GM12872 (cell line): ENCODE measurements at regions not wholly inside any gene's neighbourhood (a gene's known extent, or its start where the extent isn't known, plus 50 kb on each side); places are given as distances from the start of the nearest gene placed in this dataset.

Source experiments
- CTCF ChIP-seq: IDR thresholded peaks from 3 replicates; pipeline ENCODE4 v1.5.1; 2011; ENCODE audit warnings: low read depth, mild to moderate bottlenecking, low read length, moderate library complexity; ENCODE audit not compliant: insufficient read depth

- TF ChIP-seq CTCF = no peak
These were observed 50.4 kb upstream of the KDR start for GRCh38 chr4:55175779-55176231.

GRCh38 chr4:55176497-55176896 is 51.1 kb upstream of the KDR start:
- TF ChIP-seq CTCF = no peak

GRCh38 chr4:55177461-55177860 is 52.1 kb upstream of the KDR start:
- no peak for TF ChIP-seq CTCF

GRCh38 chr4:55178226-55179005 is 53.0 kb upstream of the KDR start:
- no peak for TF ChIP-seq CTCF

GRCh38 chr4:55181010-55182005 is 55.9 kb upstream of the KDR start:
- TF ChIP-seq CTCF = no peak

GRCh38 chr4:55183926-55184599 is 58.7 kb upstream of the KDR start:
- no peak for TF ChIP-seq CTCF
